ENCODE measurements at regions not wholly inside any gene's neighbourhood (a gene's known extent, or its start where the extent isn't known, plus 50 kb on each side); places are given as distances from the start of the nearest gene placed in this dataset.

DNA sequence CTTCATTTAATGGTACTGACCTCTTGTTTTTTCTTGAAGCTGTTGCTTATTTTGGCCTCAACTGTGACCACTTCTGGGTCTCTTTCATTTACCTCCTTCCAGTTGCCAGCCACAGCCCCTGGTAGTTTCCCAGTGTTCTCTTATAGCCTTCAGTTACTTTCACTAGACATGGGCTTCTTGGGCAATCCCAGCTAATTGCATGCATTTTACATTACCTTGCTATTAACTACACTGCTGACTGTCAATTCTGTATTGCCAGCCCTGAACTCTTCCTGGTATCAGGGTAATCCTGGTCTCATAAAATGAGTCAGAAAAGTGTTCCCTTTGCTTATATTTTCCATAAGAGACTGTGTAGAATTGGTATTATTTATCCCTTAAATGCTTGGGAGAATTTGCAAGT is 195.8 kb upstream of the LARGE1 start:
- no peak for TF ChIP-seq CTCF (IDR thresholded peaks at IDR 0.05; ENCODE audit: control insufficient read depth, extremely low read depth, insufficient read depth)
- DNase-seq (ENCODE audit: low read depth) = no peak
- H3K4me3 ChIP-seq (ENCODE audit: low read depth, low read length) = no peak overlapping the region

GRCh38 chr22:34122042-34122441 is 201.8 kb upstream of the LARGE1 start:
- H3K4me3 ChIP-seq (ENCODE audit: low read depth, low read length) = no peak overlapping the region
- DNase-seq (ENCODE audit: low read depth) = no peak
- TF ChIP-seq CTCF (IDR thresholded peaks at IDR 0.05; ENCODE audit: control insufficient read depth, extremely low read depth, insufficient read depth) = no peak

DNA sequence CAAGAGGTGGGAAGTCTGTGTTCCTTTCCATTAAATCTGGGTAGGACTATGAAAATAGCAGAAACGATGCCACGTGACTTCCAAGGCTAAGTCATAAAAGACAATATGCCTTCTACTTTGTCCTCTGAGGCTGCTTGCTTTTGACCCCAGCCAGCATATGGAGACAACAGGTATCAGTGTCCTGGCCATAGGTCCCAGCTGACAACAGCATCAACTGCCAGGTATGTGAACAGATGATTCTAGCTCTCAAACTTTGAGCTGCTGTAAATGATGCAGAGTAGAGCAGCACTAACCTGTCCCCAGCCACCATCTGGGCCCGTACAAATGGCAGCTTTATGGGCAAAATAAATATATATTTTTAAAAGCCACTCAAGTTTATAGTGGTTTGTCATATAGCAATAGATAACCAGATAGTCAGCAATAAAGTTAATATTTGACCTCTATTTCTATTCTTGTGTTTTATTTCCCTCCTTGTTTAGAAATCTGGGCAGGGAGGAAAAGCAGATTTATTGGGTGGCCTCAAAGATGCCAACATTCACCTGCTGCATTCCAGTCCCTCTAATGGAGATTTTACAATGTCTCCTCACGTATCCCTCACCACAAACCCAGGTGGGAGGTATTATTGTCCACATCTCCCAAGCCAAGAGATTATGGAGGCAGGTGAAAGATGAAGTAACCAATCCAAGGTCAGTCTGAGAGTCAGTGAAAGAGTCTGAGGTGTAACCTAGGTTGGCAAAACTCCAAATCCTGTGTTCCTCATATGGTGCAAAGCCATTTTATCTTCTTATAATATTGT is 209.6 kb upstream of the LARGE1 start:
- no peak overlapping the region for H3K4me3 ChIP-seq (ENCODE audit: low read depth, low read length)
- DNase-seq (ENCODE audit: low read depth) = no peak
- no peak for TF ChIP-seq CTCF (IDR thresholded peaks at IDR 0.05; ENCODE audit: control insufficient read depth, extremely low read depth, insufficient read depth)

- no peak for DNase-seq (ENCODE audit: low read depth)
- H3K4me3 ChIP-seq (ENCODE audit: low read depth, low read length) = no peak overlapping the region
- TF ChIP-seq CTCF (IDR thresholded peaks at IDR 0.05; ENCODE audit: control insufficient read depth, extremely low read depth, insufficient read depth) = no peak
Observed at GRCh38 chr22:34135749-34136148, 215.5 kb upstream of the LARGE1 start.

DNA sequence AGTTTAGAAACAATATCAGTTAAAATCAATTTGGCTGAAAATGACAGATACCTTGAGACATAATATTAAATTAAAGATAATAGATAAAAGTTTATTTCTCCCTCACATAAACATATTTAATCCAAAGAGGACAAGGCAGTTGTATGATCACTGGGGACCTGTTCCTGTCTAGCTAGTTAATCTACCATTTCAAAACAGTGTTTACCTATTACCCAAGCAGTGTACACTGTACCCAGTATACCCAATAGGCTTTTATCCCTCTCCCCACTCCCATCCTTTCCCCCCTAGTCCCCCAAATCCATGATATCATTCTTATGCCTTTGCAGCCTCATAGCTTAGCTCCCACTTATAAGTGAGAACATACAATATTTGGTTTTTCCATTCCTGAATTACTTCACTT is 229.7 kb upstream of the LARGE1 start:
- no peak for TF ChIP-seq CTCF (IDR thresholded peaks at IDR 0.05; ENCODE audit: control insufficient read depth, extremely low read depth, insufficient read depth)
- DNase-seq (ENCODE audit: low read depth) = no peak

DNA sequence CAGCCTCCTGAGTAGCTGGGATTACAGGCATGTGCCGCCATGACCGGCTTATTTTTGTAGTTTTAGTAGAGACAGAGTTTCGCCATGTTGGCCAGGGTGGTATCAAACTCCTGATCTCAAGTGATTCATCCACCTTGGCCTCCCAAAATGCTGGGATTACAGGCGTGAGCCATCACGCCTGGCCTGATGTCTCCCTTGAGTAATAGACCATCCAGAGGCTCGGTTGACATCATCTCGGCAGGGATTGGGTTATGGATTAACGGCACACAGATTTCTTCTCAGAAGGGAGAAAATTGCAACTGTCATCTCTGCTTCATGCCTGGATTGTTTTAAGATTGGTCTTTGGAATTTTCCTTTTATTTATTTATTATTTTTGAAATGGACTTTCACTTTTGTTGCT is 239.2 kb upstream of the LARGE1 start:
- TF ChIP-seq CTCF (IDR thresholded peaks at IDR 0.05; ENCODE audit: control insufficient read depth, extremely low read depth, insufficient read depth) = no peak
- DNase-seq (ENCODE audit: low read depth) = no peak
- H3K4me3 ChIP-seq (ENCODE audit: low read depth, low read length) = no peak overlapping the region

More for the DNA sequence above, 229.7 kb upstream of the LARGE1 start:
- H3K4me3 ChIP-seq (ENCODE audit: low read depth, low read length) = no peak overlapping the region

Data from LNCaP clone FGC (cell line).